Peyer's patch (tissue), 4 donors: ENCODE measurements at regions not wholly inside any gene's neighbourhood (a gene's known extent, or its start where the extent isn't known, plus 50 kb on each side); places are given as distances from the start of the nearest gene placed in this dataset.

Experiments
- DNase-seq, 3 donors: peaks; one replicate each; pipeline ENCODE4 v3.0.0-alpha.2; 2017 to 2019
- H3K27ac ChIP-seq, 4 donors: fragments of 200-600 bp; sonication (generic); one replicate each; pipeline ENCODE4 v1.5.1; 2016 to 2019
- H3K27me3 ChIP-seq, 2 donors: fragments of 200-600 bp; sonication (generic); one replicate each; pipeline ENCODE4 v1.5.1; 2019
- H3K36me3 ChIP-seq, 3 donors: fragments of 200-600 bp; sonication (generic); one replicate each; pipeline ENCODE4 v1.5.1; 2016 to 2019
- H3K4me1 ChIP-seq, 4 donors: fragments of 200-600 bp; sonication (generic); one replicate each; pipeline ENCODE4 v1.5.1; 2016 to 2019
- H3K4me3 ChIP-seq, 4 donors: fragments of 200-600 bp; sonication (generic); 1 replicate in 3 of 4; 2 replicates in 1 of 4; pipeline ENCODE4 v1.5.1; 2016 to 2019; ENCODE audit warnings: mild to moderate bottlenecking in 1 of 4
- H3K9me3 ChIP-seq, 4 donors: fragments of 200-600 bp; sonication (generic); one replicate each; pipeline ENCODE4 v1.5.1; 2016 to 2019; ENCODE audit warnings: mild to moderate bottlenecking in 1 of 4
- POLR2A ChIP-seq, 2 donors: fragments of 450-650 bp; IDR thresholded peaks; one replicate each; pipeline ENCODE4 v1.5.1; 2017; ENCODE audit warnings: antibody characterized with exemption in 2 of 2, mild to moderate bottlenecking in 2 of 2, moderate library complexity in 2 of 2
- TF ChIP-seq, protein P1 (sequence below), 6 experiments: fragments of 450-650 bp in 4 of 6; fragments of 200-600 bp in 2 of 6; sonication (generic) in 1 of 6; IDR thresholded peaks; one replicate each; pipeline ENCODE4 v1.5.1; 2017 to 2019; ENCODE audit warnings: antibody characterized with exemption in 6 of 6, mild to moderate bottlenecking in 3 of 6, moderate library complexity in 1 of 6

DNA sequence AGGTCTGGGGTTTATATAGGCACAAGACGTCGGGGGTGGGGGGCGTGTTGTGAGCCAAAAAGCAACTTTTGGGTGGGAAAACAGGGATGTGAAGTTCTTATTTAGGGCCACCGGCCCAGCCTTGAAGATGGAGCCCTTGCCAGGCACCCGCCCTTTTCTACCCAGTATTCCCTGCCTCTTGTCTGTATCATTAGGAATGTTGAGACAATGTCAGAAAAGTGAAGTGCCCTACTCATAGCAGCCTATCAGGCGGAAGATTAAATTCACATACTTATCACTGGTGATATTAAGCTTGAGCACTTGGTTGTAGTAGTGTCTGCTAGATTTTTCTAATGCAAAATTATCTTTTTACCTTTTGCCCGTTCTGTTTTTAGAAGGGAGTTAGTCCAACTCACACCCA, 293.5 kb downstream of the CDH10 start:
- Histone ChIP-seq H3K27me3 (no peaks in the 10 kb centered on the region), H3K4me3 (no peak overlapping the region), H3K36me3 (no peaks in the 10 kb centered on the region), H3K27ac (no peak overlapping the region), H3K9me3 (no peaks in the 10 kb centered on the region), H3K4me1 (no peaks in the 10 kb centered on the region)
- TF ChIP-seq, protein P1, sequence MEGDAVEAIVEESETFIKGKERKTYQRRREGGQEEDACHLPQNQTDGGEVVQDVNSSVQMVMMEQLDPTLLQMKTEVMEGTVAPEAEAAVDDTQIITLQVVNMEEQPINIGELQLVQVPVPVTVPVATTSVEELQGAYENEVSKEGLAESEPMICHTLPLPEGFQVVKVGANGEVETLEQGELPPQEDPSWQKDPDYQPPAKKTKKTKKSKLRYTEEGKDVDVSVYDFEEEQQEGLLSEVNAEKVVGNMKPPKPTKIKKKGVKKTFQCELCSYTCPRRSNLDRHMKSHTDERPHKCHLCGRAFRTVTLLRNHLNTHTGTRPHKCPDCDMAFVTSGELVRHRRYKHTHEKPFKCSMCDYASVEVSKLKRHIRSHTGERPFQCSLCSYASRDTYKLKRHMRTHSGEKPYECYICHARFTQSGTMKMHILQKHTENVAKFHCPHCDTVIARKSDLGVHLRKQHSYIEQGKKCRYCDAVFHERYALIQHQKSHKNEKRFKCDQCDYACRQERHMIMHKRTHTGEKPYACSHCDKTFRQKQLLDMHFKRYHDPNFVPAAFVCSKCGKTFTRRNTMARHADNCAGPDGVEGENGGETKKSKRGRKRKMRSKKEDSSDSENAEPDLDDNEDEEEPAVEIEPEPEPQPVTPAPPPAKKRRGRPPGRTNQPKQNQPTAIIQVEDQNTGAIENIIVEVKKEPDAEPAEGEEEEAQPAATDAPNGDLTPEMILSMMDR (IDR thresholded peaks at IDR 0.05): no peak
- no peak for TF ChIP-seq POLR2A (IDR thresholded peaks at IDR 0.05)
- DNase-seq: no peak

DNA sequence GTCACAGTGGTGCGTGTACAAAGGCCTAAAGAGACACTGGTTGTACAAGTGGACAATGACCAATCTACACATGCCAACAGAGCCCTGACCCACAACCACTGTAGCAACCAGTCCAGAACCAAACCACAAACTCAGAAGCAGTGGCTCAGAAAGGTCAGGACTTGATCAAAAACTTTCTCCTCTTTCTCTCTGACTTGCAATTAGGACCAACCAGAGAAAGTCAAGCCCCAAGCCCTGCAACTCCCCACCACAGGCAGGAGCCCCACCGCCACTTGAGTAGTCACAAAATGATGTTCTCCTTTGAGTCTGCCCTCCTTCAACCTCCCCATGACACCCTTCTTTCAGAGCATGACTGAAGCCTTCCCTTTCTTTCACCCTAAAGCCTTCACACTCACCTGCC, 291.8 kb downstream of the CDH10 start:
- Histone ChIP-seq H3K27ac (no peak overlapping the region), H3K4me3 (no peak overlapping the region), H3K27me3 (no peaks in the 10 kb centered on the region), H3K4me1 (no peaks in the 10 kb centered on the region), H3K36me3 (no peaks in the 10 kb centered on the region), H3K9me3 (no peaks in the 10 kb centered on the region)
- TF ChIP-seq, protein P1 (IDR thresholded peaks at IDR 0.05): no peak
- no peak for TF ChIP-seq POLR2A (IDR thresholded peaks at IDR 0.05)
- DNase-seq: no peak

DNA sequence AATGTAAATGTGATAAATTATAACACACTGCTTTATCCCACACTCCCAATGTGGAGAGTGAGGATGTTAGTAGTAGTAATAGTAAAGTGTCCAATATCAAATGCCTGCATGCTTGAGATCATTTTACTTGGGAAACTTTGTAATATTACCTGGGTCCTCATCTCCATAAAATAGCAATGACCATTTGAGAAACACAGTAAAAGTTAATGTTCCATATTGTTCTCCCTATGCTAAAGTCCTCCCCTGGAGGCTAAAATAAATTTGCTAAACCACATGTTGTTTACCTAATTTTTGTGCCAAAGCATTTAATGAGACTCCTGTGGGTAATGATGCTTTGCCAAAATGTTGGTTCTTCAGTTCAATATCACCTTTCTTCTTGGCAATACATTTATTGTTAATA, 291.2 kb downstream of the CDH10 start:
- Histone ChIP-seq H3K9me3 (no peaks in the 10 kb centered on the region), H3K4me3 (no peak overlapping the region), H3K4me1 (no peaks in the 10 kb centered on the region), H3K27me3 (no peaks in the 10 kb centered on the region), H3K27ac (no peak overlapping the region), H3K36me3 (no peaks in the 10 kb centered on the region)
- DNase-seq: no peak
- TF ChIP-seq, protein P1 (IDR thresholded peaks at IDR 0.05): no peak
- no peak for TF ChIP-seq POLR2A (IDR thresholded peaks at IDR 0.05)

DNA sequence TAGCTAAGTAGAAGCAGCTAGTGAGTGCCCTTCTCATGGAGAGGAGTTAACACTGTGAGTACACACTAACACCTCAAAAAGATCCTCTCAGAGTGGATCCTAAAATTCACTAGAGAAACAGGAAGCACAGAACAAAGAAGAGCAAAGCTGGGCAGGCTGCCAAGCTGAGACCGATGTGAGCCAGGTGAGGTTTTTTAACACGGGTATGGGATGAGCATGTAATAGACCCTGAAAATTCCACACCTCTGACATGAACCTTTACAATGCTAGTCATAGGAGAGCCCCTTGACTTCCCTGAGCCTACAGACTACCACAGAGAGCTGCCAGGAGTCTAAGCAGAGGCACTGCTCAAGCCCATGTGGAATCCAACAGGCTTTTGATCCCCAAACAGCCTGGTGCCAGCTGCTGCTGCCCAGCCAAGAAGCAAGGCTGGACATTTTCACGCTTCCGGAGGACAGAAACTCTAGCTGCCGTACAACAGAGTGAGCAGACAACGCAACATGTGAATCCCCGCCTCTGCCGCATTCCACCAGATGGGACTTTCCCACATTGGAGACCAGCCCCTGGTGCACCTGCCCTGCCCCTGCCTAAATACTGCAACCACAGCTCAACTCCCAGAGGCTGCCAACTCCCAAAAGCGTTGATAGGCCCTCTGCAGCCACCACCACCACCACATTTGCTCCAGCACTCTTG, 280.8 kb downstream of the CDH10 start:
- H3K4me1 ChIP-seq: no peaks in the 10 kb centered on the region
- DNase-seq: no peak
- H3K9me3 ChIP-seq: no peaks in the 10 kb centered on the region
- H3K27me3 ChIP-seq: no peaks in the 10 kb centered on the region
- H3K36me3 ChIP-seq: no peaks in the 10 kb centered on the region
- H3K27ac ChIP-seq: no peak overlapping the region
- TF ChIP-seq, protein P1 (IDR thresholded peaks at IDR 0.05): no peak
- no peak for TF ChIP-seq POLR2A (IDR thresholded peaks at IDR 0.05)
- no peak overlapping the region for H3K4me3 ChIP-seq

DNA sequence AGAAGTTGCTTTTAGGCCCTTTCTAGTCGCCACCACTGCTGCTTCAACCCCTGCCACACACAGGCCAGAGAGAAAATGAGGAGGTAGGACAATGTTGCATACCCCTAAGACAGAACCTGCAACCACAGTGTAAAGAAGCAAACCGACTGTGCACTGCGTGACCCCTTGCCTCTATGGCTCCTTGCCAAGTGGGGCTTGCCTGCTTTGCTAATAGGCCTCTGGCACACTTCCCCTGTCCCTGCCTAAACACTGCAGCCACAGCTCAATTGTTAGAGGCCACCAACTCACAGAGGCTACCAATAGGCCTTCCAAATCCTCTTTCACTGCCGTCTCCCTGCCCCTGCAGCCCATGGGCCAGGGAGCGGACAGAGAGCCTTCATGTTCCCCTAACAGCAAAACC, 280.1 kb downstream of the CDH10 start:
- H3K36me3 ChIP-seq: no peaks in the 10 kb centered on the region
- H3K27ac ChIP-seq: no peak overlapping the region
- DNase-seq: no peak
- H3K4me1 ChIP-seq: no peaks in the 10 kb centered on the region
- H3K27me3 ChIP-seq: no peaks in the 10 kb centered on the region
- H3K4me3 ChIP-seq: no peak overlapping the region
- no peaks in the 10 kb centered on the region for H3K9me3 ChIP-seq
- TF ChIP-seq, protein P1 (IDR thresholded peaks at IDR 0.05): no peak
- no peak for TF ChIP-seq POLR2A (IDR thresholded peaks at IDR 0.05)

DNA sequence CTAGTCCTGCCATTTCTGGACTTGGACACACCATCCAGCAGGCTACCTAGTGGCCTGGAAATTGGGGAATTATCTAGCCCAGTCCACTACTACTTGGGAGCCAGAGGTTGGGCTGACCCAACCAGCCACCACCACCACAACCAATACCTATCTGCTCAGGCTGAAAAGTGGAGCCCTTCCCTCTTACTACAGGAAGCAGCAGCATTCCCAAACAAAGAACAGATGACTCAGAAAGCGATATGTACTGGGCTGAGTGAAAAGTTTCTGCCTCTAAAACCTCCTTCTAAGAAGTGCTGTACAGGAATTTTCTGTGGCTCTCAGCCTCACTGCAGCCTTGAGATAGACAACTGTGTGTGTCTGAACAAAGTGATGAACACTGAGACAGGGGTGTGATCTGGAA, 279.4 kb downstream of the CDH10 start:
- Histone ChIP-seq H3K4me3 (no peak overlapping the region), H3K36me3 (no peaks in the 10 kb centered on the region), H3K9me3 (no peaks in the 10 kb centered on the region), H3K27ac (no peak overlapping the region), H3K27me3 (no peaks in the 10 kb centered on the region), H3K4me1 (no peaks in the 10 kb centered on the region)
- TF ChIP-seq POLR2A (IDR thresholded peaks at IDR 0.05): no peak
- TF ChIP-seq, protein P1 (IDR thresholded peaks at IDR 0.05): no peak
- DNase-seq: no peak
